ENCODE measurements at regions not wholly inside any gene's neighbourhood (a gene's known extent, or its start where the extent isn't known, plus 50 kb on each side); places are given as distances from the start of the nearest gene placed in this dataset.

- Histone ChIP-seq H3K27me3 (no peaks in the 10 kb centered on the region), H3K4me1 (ENCODE audit: insufficient read depth) (no peaks in the 10 kb centered on the region), H3K9me3 (no peaks in the 10 kb centered on the region), H3K27ac (no peak overlapping the region), H3K4me3 (no peak overlapping the region), H3K36me3 (no peaks in the 10 kb centered on the region)
- 47 to 57% (median 54%) methylated on average over 3 of the region's 3 CpGs for WGBS, 3 donors
- TF ChIP-seq EP300 (IDR thresholded peaks at IDR 0.05) (no peak), POLR2A (IDR thresholded peaks at IDR 0.05) (no peak), CTCF (IDR thresholded peaks at IDR 0.05) (no peak)
- DNase-seq, result no peak
- intact Hi-C loops (cut with DNase I), result no loop called here
Measured at GRCh38 chr7:41910940-41911600, 208.2 kb upstream of the INHBA start.

- DNase-seq, result no peak
- H3K27me3 ChIP-seq, result no peaks in the 10 kb centered on the region
- H3K4me3 ChIP-seq, result no peak overlapping the region
- no peaks in the 10 kb centered on the region for H3K9me3 ChIP-seq
- H3K36me3 ChIP-seq, result no peaks in the 10 kb centered on the region
- intact Hi-C loops (cut with DNase I), result no loop called here
- H3K27ac ChIP-seq, result no peak overlapping the region
- no peak for TF ChIP-seq POLR2A (IDR thresholded peaks at IDR 0.05)
- TF ChIP-seq CTCF (IDR thresholded peaks at IDR 0.05), result no peak
- no peak for TF ChIP-seq EP300 (IDR thresholded peaks at IDR 0.05)
- H3K4me1 ChIP-seq (ENCODE audit: insufficient read depth), result no peaks in the 10 kb centered on the region
Measured at GRCh38 chr7:41907444-41907843, 204.6 kb upstream of the INHBA start.

GRCh38 chr7:41900532-41900931 lies 197.6 kb upstream of the INHBA start:
- WGBS, 3 donors, result 78 to 83% (median 81%) methylated on average over 2 of the region's 2 CpGs
- intact Hi-C loops (cut with DNase I), result no loop called here
- Histone ChIP-seq H3K36me3 (no peaks in the 10 kb centered on the region), H3K4me3 (no peak overlapping the region), H3K27ac (no peak overlapping the region), H3K4me1 (ENCODE audit: insufficient read depth) (no peaks in the 10 kb centered on the region), H3K9me3 (no peaks in the 10 kb centered on the region), H3K27me3 (no peaks in the 10 kb centered on the region)
- TF ChIP-seq CTCF (IDR thresholded peaks at IDR 0.05) (no peak), POLR2A (IDR thresholded peaks at IDR 0.05) (no peak), EP300 (IDR thresholded peaks at IDR 0.05) (no peak)
- no peak for DNase-seq

GRCh38 chr7:41899823-41900433 lies 197.0 kb upstream of the INHBA start:
- Histone ChIP-seq H3K4me1 (ENCODE audit: insufficient read depth) (no peaks in the 10 kb centered on the region), H3K9me3 (no peaks in the 10 kb centered on the region), H3K36me3 (no peaks in the 10 kb centered on the region), H3K27me3 (no peaks in the 10 kb centered on the region), H3K4me3 (no peak overlapping the region), H3K27ac (no peak overlapping the region)
- intact Hi-C loops (cut with DNase I), result no loop called here
- 49 to 53% (median 52%) methylated on average over 4 of the region's 4 CpGs for WGBS, 3 donors
- no peak for DNase-seq
- TF ChIP-seq POLR2A (IDR thresholded peaks at IDR 0.05), result no peak
- no peak for TF ChIP-seq CTCF (IDR thresholded peaks at IDR 0.05)
- no peak for TF ChIP-seq EP300 (IDR thresholded peaks at IDR 0.05)

Data from ovary (tissue), 7 donors.